PFSK-1 (cell line): ENCODE measurements at regions not wholly inside any gene's neighbourhood (a gene's known extent, or its start where the extent isn't known, plus 50 kb on each side); places are given as distances from the start of the nearest gene placed in this dataset.

Experiments
- FOXP2 ChIP-seq: optimal IDR thresholded peaks from 2 replicates; pipeline ENCODE3; 2011; ENCODE audit warnings: borderline replicate concordance, control low read depth, inconsistent platforms; ENCODE audit not compliant: insufficient read depth; ENCODE audit errors: extremely low read length, extremely low read depth
- POLR2AphosphoS5 ChIP-seq: IDR thresholded peaks from 2 replicates; pipeline ENCODE4 v1.6.1; 2012; ENCODE audit warnings: low read depth, mild to moderate bottlenecking, control low read depth, low read length, moderate library complexity
- SIN3A ChIP-seq: IDR thresholded peaks from 2 replicates; pipeline ENCODE4 v1.6.1; 2012; ENCODE audit warnings: mild to moderate bottlenecking, low read length, moderate library complexity, borderline replicate concordance; ENCODE audit not compliant: insufficient read depth
- TAF1 ChIP-seq: IDR thresholded peaks from 2 replicates; pipeline ENCODE4 v1.6.1; 2012; ENCODE audit warnings: low read length, control low read depth, borderline replicate concordance; ENCODE audit not compliant: insufficient read depth
- TF ChIP-seq, protein P1 (sequence below), 2 experiments: IDR thresholded peaks; 2 replicates each; pipeline versions ENCODE4 v1.6.1 to v1.8.0; 2011 to 2012; ENCODE audit warnings: low read depth in 2 of 2, low read length in 2 of 2, control low read depth in 1 of 2, inconsistent platforms in 1 of 2, mild to moderate bottlenecking in 1 of 2, moderate library complexity in 1 of 2; ENCODE audit not compliant: insufficient read depth in 1 of 2

DNA sequence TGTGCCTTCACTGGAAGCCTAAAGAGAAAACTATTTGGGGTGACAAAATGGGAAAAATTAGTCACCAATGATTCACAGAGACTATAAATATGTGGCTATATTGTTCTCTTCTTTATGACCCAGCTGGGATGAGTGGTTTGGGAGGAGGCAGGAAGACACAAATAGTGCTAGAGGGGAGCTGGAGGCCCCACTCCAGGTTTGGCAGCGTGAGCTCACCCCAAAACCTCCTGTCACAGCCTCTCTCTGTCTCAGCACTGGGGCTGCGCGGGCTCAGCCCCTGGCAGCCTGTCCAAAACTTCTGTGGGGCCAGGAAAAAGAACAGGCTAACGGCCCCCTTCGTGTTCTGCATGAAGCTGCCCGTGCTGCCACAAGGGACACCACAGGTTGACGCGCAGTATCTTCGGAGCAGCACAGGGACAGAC lies 73.2 kb upstream of the LCLAT1 start:
- TF ChIP-seq, protein P1, sequence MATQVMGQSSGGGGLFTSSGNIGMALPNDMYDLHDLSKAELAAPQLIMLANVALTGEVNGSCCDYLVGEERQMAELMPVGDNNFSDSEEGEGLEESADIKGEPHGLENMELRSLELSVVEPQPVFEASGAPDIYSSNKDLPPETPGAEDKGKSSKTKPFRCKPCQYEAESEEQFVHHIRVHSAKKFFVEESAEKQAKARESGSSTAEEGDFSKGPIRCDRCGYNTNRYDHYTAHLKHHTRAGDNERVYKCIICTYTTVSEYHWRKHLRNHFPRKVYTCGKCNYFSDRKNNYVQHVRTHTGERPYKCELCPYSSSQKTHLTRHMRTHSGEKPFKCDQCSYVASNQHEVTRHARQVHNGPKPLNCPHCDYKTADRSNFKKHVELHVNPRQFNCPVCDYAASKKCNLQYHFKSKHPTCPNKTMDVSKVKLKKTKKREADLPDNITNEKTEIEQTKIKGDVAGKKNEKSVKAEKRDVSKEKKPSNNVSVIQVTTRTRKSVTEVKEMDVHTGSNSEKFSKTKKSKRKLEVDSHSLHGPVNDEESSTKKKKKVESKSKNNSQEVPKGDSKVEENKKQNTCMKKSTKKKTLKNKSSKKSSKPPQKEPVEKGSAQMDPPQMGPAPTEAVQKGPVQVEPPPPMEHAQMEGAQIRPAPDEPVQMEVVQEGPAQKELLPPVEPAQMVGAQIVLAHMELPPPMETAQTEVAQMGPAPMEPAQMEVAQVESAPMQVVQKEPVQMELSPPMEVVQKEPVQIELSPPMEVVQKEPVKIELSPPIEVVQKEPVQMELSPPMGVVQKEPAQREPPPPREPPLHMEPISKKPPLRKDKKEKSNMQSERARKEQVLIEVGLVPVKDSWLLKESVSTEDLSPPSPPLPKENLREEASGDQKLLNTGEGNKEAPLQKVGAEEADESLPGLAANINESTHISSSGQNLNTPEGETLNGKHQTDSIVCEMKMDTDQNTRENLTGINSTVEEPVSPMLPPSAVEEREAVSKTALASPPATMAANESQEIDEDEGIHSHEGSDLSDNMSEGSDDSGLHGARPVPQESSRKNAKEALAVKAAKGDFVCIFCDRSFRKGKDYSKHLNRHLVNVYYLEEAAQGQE (IDR thresholded peaks at IDR 0.05; ENCODE audit: insufficient read depth in 1 of 2, low read depth in 2 of 2, low read length in 2 of 2): no peak
- TF ChIP-seq FOXP2 (no peak), SIN3A (no peak), TAF1 (no peak), POLR2AphosphoS5 (no peak)

GRCh38 chr2:30374380-30374779 lies 72.7 kb upstream of the LCLAT1 start:
- TF ChIP-seq FOXP2 (no peak), SIN3A (no peak), TAF1 (no peak), POLR2AphosphoS5 (no peak)
- TF ChIP-seq, protein P1 (IDR thresholded peaks at IDR 0.05; ENCODE audit: insufficient read depth in 1 of 2, low read depth in 2 of 2, low read length in 2 of 2): no peak

GRCh38 chr2:30375915-30376314 lies 71.1 kb upstream of the LCLAT1 start:
- TF ChIP-seq SIN3A: no peak
- TF ChIP-seq POLR2AphosphoS5: no peak
- TF ChIP-seq, protein P1 (IDR thresholded peaks at IDR 0.05; ENCODE audit: insufficient read depth in 1 of 2, low read depth in 2 of 2, low read length in 2 of 2): no peak
- TF ChIP-seq TAF1: no peak
- TF ChIP-seq FOXP2: no peak

DNA sequence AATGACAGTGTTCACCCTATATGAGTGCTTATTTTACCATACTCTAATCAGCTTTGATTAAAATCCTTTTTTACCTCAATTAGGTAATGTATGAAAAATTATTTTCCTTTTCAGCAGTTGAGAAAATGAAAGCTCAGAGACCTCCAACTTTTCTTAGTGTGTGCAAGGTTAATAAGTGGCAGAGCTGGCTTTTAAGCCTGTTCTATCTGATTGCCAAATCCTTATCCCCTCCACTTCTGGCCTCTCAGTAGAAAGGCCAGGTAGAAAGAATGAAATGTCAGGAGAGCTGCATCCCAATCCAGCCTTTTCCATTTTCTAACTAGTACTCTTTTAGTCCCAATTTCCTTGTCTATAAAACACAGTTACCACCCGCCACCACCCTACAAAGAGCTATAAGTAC lies 67.6 kb upstream of the LCLAT1 start:
- TF ChIP-seq POLR2AphosphoS5 (no peak), FOXP2 (no peak), TAF1 (no peak), SIN3A (no peak)
- TF ChIP-seq, protein P1 (IDR thresholded peaks at IDR 0.05; ENCODE audit: insufficient read depth in 1 of 2, low read depth in 2 of 2, low read length in 2 of 2): no peak

- TF ChIP-seq POLR2AphosphoS5 (no peak), FOXP2 (no peak), TAF1 (no peak), SIN3A (no peak)
- TF ChIP-seq, protein P1 (IDR thresholded peaks at IDR 0.05; ENCODE audit: insufficient read depth in 1 of 2, low read depth in 2 of 2, low read length in 2 of 2): no peak
These were observed 66.2 kb upstream of the LCLAT1 start for GRCh38 chr2:30380824-30381223.
